ENCODE measurements at regions not wholly inside any gene's neighbourhood (a gene's known extent, or its start where the extent isn't known, plus 50 kb on each side); places are given as distances from the start of the nearest gene placed in this dataset.

GRCh38 chr4:137663251-137664045, 131.2 kb upstream of the PCDH18 start:
- TF ChIP-seq ZFX (IDR thresholded peaks at IDR 0.05) (no peak), CTCF (conservative IDR thresholded peaks at IDR 0.05) (no peak)
- H3K27ac ChIP-seq, result no peak overlapping the region

- H3K27ac ChIP-seq, result no peak overlapping the region
- TF ChIP-seq ZFX (IDR thresholded peaks at IDR 0.05) (no peak), CTCF (conservative IDR thresholded peaks at IDR 0.05) (no peak)
Observed at GRCh38 chr4:137661693-137662092, 129.4 kb upstream of the PCDH18 start.

GRCh38 chr4:137660211-137660610, 127.9 kb upstream of the PCDH18 start:
- TF ChIP-seq CTCF (conservative IDR thresholded peaks at IDR 0.05), result no peak
- TF ChIP-seq ZFX (IDR thresholded peaks at IDR 0.05), result no peak
- H3K27ac ChIP-seq, result no peak overlapping the region

GRCh38 chr4:137659431-137659830, 127.1 kb upstream of the PCDH18 start:
- TF ChIP-seq CTCF (conservative IDR thresholded peaks at IDR 0.05) (no peak), ZFX (IDR thresholded peaks at IDR 0.05) (no peak)
- H3K27ac ChIP-seq, result no peak overlapping the region

GRCh38 chr4:137656661-137657060, 124.4 kb upstream of the PCDH18 start:
- TF ChIP-seq ZFX (IDR thresholded peaks at IDR 0.05) (no peak), CTCF (conservative IDR thresholded peaks at IDR 0.05) (no peak)
- no peak overlapping the region for H3K27ac ChIP-seq

GRCh38 chr4:137655302-137655701, 123.0 kb upstream of the PCDH18 start:
- TF ChIP-seq CTCF (conservative IDR thresholded peaks at IDR 0.05) (no peak), ZFX (IDR thresholded peaks at IDR 0.05) (no peak)
- H3K27ac ChIP-seq, result no peak overlapping the region

- TF ChIP-seq ZFX (IDR thresholded peaks at IDR 0.05) (no peak), CTCF (conservative IDR thresholded peaks at IDR 0.05) (no peak)
- H3K27ac ChIP-seq, result no peak overlapping the region
Observed at GRCh38 chr4:137651128-137651527, 118.8 kb upstream of the PCDH18 start.
